ENCODE measurements at regions not wholly inside any gene's neighbourhood (a gene's known extent, or its start where the extent isn't known, plus 50 kb on each side); places are given as distances from the start of the nearest gene placed in this dataset.

DNA sequence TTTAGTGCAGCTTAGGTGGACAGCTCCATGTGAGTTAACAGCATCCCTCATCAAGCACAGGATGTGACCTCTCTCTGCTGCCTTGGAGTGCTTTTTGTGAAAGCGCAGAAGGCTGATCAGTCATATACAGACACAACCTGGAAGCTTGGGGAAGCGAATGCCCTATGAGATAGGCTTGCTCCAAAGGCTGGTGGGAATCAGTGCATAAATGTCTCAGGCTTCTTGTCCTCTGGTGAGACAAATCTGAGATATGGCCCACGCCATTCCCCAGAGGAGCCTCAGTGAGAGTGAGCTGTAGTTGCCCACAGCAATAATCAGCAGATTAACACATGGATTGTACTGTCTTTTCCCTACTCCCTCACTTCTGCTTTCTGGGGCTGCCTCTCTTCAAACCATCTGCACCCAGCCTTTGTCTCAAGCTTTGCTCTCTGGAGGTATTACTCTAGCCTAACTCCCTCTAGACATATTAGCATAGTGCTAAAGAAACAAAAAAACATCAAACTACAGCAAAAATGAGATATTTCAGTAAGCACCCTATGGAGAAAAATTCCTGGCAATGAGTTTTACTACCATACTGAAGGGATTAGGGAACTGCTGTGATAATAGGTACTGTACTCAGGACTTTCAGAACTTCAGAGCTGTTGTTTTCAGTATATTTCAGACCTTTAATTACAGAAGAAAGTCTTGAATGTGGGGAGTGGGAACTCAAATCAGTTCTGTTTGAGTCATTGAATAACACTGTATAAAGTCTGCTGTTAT lies 113.7 kb downstream of the OXSM start:
- no peaks in the 10 kb centered on the region for H4K20me1 ChIP-seq (ENCODE audit: control insufficient read depth, extremely low read depth, insufficient read depth, low read length)
- no peaks in the 10 kb centered on the region for H3K9me3 ChIP-seq (ENCODE audit: control insufficient read depth, low read depth, low read length)
- H2AFZ ChIP-seq (ENCODE audit: control insufficient read depth, low read length), result no peak overlapping the region
- dilution Hi-C loops (cut with MboI; ENCODE audit: extremely low pct_ligation_motif_present, low sequenced_read_pairs), result no loop called here
- H3K36me3 ChIP-seq (ENCODE audit: control insufficient read depth in 2 of 2, extremely low read depth in 1 of 2, insufficient read depth in 2 of 2, low read length in 2 of 2), result no peaks in the 10 kb centered on the region
- H3K79me2 ChIP-seq (ENCODE audit: control insufficient read depth, insufficient read depth, low read length), result no peaks in the 10 kb centered on the region
- no peaks in the 10 kb centered on the region for H3K4me1 ChIP-seq (ENCODE audit: control insufficient read depth, extremely low read depth, insufficient read depth, low read length)
- no peak overlapping the region for H3K27ac ChIP-seq (ENCODE audit: control insufficient read depth, insufficient read depth, low read length)
- no peak overlapping the region for H3K9ac ChIP-seq (ENCODE audit: control insufficient read depth, extremely low read depth, insufficient read depth, low read length)
- DNase-seq (ENCODE audit: low read depth, low spot score), result no peak
- TF ChIP-seq, protein P1, sequence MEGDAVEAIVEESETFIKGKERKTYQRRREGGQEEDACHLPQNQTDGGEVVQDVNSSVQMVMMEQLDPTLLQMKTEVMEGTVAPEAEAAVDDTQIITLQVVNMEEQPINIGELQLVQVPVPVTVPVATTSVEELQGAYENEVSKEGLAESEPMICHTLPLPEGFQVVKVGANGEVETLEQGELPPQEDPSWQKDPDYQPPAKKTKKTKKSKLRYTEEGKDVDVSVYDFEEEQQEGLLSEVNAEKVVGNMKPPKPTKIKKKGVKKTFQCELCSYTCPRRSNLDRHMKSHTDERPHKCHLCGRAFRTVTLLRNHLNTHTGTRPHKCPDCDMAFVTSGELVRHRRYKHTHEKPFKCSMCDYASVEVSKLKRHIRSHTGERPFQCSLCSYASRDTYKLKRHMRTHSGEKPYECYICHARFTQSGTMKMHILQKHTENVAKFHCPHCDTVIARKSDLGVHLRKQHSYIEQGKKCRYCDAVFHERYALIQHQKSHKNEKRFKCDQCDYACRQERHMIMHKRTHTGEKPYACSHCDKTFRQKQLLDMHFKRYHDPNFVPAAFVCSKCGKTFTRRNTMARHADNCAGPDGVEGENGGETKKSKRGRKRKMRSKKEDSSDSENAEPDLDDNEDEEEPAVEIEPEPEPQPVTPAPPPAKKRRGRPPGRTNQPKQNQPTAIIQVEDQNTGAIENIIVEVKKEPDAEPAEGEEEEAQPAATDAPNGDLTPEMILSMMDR (optimal IDR thresholded peaks at IDR 0.05 in 1 of 3, IDR thresholded peaks at IDR 0.05 in 1 of 3, conservative IDR thresholded peaks at IDR 0.05 in 1 of 3; ENCODE audit: extremely low read depth in 1 of 3, insufficient read depth in 2 of 3, low read length in 3 of 3), result no peak
- no peak for TF ChIP-seq EZH2 (IDR thresholded peaks at IDR 0.05; ENCODE audit: low read length)
- FAIRE-seq, result no peak
- no peaks in the 10 kb centered on the region for H3K9me1 ChIP-seq (ENCODE audit: control insufficient read depth, extremely low read depth, insufficient read depth, low read length)
- no peaks in the 10 kb centered on the region for H3K27me3 ChIP-seq (ENCODE audit: control insufficient read depth, extremely low read depth, insufficient read depth, low read length)
- no peak overlapping the region for H3K4me3 ChIP-seq (ENCODE audit: control insufficient read depth in 2 of 3, extremely low read depth in 1 of 3, insufficient read depth in 2 of 3, low read depth in 1 of 3, low read length in 3 of 3)
- H3K4me2 ChIP-seq (ENCODE audit: control insufficient read depth, extremely low read depth, insufficient read depth, low read depth, low read length), result no peak overlapping the region

DNA sequence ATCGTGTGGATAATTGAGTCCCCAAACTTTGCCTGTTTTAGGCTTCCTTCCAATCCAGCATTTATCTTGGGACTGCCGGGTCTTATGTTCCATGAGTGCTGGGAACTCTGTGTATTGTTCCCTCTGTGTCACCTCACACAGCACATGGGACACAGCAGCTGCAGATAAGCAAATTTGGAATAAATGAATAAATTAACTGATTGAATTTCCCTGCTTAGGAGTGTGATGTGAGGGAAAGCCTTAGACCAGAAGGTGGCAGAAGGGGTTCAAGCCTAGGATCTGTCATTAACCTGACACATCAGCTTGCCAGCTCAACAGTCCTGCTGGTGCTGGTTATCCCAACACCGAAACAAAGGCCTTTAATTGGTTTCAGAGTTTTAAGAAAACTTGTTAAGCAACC lies 114.3 kb downstream of the OXSM start:
- DNase-seq (ENCODE audit: low read depth, low spot score), result no peak
- Histone ChIP-seq H4K20me1 (ENCODE audit: control insufficient read depth, extremely low read depth, insufficient read depth, low read length) (no peaks in the 10 kb centered on the region), H3K4me1 (ENCODE audit: control insufficient read depth, extremely low read depth, insufficient read depth, low read length) (no peaks in the 10 kb centered on the region), H3K27me3 (ENCODE audit: control insufficient read depth, extremely low read depth, insufficient read depth, low read length) (no peaks in the 10 kb centered on the region), H3K4me3 (ENCODE audit: control insufficient read depth in 2 of 3, extremely low read depth in 1 of 3, insufficient read depth in 2 of 3, low read depth in 1 of 3, low read length in 3 of 3) (no peak overlapping the region), H3K36me3 (ENCODE audit: control insufficient read depth in 2 of 2, extremely low read depth in 1 of 2, insufficient read depth in 2 of 2, low read length in 2 of 2) (no peaks in the 10 kb centered on the region), H3K27ac (ENCODE audit: control insufficient read depth, insufficient read depth, low read length) (no peak overlapping the region), H3K79me2 (ENCODE audit: control insufficient read depth, insufficient read depth, low read length) (no peaks in the 10 kb centered on the region), H3K9me3 (ENCODE audit: control insufficient read depth, low read depth, low read length) (no peaks in the 10 kb centered on the region), H2AFZ (ENCODE audit: control insufficient read depth, low read length) (no peak overlapping the region), H3K4me2 (ENCODE audit: control insufficient read depth, extremely low read depth, insufficient read depth, low read depth, low read length) (no peak overlapping the region), H3K9me1 (ENCODE audit: control insufficient read depth, extremely low read depth, insufficient read depth, low read length) (no peaks in the 10 kb centered on the region), H3K9ac (ENCODE audit: control insufficient read depth, extremely low read depth, insufficient read depth, low read length) (no peak overlapping the region)
- TF ChIP-seq EZH2 (IDR thresholded peaks at IDR 0.05; ENCODE audit: low read length), result no peak
- TF ChIP-seq, protein P1 (optimal IDR thresholded peaks at IDR 0.05 in 1 of 3, IDR thresholded peaks at IDR 0.05 in 1 of 3, conservative IDR thresholded peaks at IDR 0.05 in 1 of 3; ENCODE audit: extremely low read depth in 1 of 3, insufficient read depth in 2 of 3, low read length in 3 of 3), result peak in 2 of 3 experiments; percentile 29 to 33
- dilution Hi-C loops (cut with MboI; ENCODE audit: extremely low pct_ligation_motif_present, low sequenced_read_pairs), result no loop called here
- no peak for FAIRE-seq

Measured in keratinocyte (primary cell).